ENCODE measurements at regions not wholly inside any gene's neighbourhood (a gene's known extent, or its start where the extent isn't known, plus 50 kb on each side); places are given as distances from the start of the nearest gene placed in this dataset.

DNA sequence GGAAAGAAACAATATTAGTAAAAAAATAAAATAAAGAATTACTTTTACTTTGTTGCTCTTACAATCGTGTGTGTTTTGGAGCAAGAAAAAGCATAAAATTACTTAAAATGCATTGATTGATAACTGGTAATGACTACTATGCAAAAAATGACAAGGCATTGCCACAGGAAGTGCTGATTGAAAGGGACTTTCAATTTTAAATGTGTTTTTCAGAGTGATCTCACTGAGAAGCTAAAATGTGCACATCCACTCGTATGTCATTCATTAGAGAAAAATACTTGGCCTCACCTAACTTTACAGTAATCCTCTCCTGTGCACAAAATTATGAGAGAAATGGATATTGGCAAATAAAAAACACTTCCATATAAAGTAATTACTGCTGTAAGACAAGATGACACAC lies 934.9 kb downstream of the SLITRK6 start:
- H3F3A ChIP-seq (replicated peaks; ENCODE audit: low read depth), result no peaks in the 10 kb centered on the region
- no peaks in the 10 kb centered on the region for H3K9me2 ChIP-seq (ENCODE audit: insufficient read depth)
- DNase-seq (ENCODE audit: low spot score) (no peak), ATAC-seq (no peak)
- Mint-ChIP-seq H3K4me1 (peaks cover 21% of the 10 kb centered on the region; the same call in 2 of the 3 replicates), H3K27ac (peak overlapping the region; percentile 51), H3K27me3 (ENCODE audit: insufficient read depth, low read depth, poor library complexity) (no peaks in the 10 kb centered on the region), H3K36me3 (ENCODE audit: low read depth) (no peaks in the 10 kb centered on the region), H3K4me3 (no peak overlapping the region), H3K9me3 (no peaks in the 10 kb centered on the region)
- H2AFZ ChIP-seq, result 0 out of 2 replicates have a peak overlapping the region, but pooled peaks have one; percentile 29
- H4K20me1 ChIP-seq (replicated peaks; ENCODE audit: insufficient read depth), result no peaks in the 10 kb centered on the region
- no peaks in the 10 kb centered on the region for H3K79me2 ChIP-seq (replicated peaks; ENCODE audit: insufficient read depth)
- TF ChIP-seq EZH2 (IDR thresholded peaks at IDR 0.05; ENCODE audit: low read depth, unreplicated experiment), result no peak
- no peak overlapping the region for H3K27ac ChIP-seq (ENCODE audit: low read depth)
- no peak overlapping the region for H3K4me2 ChIP-seq
- no peaks in the 10 kb centered on the region for H3K4me1 ChIP-seq (ENCODE audit: insufficient read depth)
- no peaks in the 10 kb centered on the region for H3K36me3 ChIP-seq (ENCODE audit: insufficient read depth)
- H3K4me3 ChIP-seq, result no peak overlapping the region
- H3K27me3 ChIP-seq (ENCODE audit: insufficient read depth), result no peaks in the 10 kb centered on the region

DNA sequence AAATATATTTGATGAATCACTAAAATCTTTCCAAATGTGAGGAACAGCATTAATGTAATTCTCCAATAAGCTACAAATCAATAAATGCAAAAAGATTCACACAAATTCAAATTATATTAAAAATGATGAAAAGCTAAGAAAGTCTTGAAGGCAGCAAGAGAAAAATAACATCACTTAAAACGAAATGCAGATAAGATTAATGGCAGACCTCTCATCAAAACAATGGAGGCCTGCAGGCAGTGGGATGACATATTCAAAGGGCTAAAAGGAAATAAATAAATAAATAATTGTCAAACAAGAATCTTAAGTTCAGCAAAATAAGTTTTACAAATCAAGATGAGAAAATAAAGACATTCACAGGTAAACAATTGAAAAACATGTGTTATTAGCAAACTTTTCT lies 952.1 kb downstream of the SLITRK6 start:
- TF ChIP-seq EZH2phosphoT487 (IDR thresholded peaks at IDR 0.05; ENCODE audit: unreplicated experiment), result no peak
- TF ChIP-seq, protein P1, sequence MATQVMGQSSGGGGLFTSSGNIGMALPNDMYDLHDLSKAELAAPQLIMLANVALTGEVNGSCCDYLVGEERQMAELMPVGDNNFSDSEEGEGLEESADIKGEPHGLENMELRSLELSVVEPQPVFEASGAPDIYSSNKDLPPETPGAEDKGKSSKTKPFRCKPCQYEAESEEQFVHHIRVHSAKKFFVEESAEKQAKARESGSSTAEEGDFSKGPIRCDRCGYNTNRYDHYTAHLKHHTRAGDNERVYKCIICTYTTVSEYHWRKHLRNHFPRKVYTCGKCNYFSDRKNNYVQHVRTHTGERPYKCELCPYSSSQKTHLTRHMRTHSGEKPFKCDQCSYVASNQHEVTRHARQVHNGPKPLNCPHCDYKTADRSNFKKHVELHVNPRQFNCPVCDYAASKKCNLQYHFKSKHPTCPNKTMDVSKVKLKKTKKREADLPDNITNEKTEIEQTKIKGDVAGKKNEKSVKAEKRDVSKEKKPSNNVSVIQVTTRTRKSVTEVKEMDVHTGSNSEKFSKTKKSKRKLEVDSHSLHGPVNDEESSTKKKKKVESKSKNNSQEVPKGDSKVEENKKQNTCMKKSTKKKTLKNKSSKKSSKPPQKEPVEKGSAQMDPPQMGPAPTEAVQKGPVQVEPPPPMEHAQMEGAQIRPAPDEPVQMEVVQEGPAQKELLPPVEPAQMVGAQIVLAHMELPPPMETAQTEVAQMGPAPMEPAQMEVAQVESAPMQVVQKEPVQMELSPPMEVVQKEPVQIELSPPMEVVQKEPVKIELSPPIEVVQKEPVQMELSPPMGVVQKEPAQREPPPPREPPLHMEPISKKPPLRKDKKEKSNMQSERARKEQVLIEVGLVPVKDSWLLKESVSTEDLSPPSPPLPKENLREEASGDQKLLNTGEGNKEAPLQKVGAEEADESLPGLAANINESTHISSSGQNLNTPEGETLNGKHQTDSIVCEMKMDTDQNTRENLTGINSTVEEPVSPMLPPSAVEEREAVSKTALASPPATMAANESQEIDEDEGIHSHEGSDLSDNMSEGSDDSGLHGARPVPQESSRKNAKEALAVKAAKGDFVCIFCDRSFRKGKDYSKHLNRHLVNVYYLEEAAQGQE (IDR thresholded peaks at IDR 0.05; ENCODE audit: unreplicated experiment), result no peak
- TF ChIP-seq, protein P2, sequence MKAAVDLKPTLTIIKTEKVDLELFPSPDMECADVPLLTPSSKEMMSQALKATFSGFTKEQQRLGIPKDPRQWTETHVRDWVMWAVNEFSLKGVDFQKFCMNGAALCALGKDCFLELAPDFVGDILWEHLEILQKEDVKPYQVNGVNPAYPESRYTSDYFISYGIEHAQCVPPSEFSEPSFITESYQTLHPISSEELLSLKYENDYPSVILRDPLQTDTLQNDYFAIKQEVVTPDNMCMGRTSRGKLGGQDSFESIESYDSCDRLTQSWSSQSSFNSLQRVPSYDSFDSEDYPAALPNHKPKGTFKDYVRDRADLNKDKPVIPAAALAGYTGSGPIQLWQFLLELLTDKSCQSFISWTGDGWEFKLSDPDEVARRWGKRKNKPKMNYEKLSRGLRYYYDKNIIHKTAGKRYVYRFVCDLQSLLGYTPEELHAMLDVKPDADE (IDR thresholded peaks at IDR 0.05), result no peak
- no peak for TF ChIP-seq ZNF331 (CRISPR knock-in tag; IDR thresholded peaks at IDR 0.05; ENCODE audit: low read depth)
- no peak for TF ChIP-seq EZH2 (IDR thresholded peaks at IDR 0.05; ENCODE audit: low read depth, unreplicated experiment)
- no peak for TF ChIP-seq STAT1 (IDR thresholded peaks at IDR 0.05; ENCODE audit: unreplicated experiment)
- TF ChIP-seq, protein P3, sequence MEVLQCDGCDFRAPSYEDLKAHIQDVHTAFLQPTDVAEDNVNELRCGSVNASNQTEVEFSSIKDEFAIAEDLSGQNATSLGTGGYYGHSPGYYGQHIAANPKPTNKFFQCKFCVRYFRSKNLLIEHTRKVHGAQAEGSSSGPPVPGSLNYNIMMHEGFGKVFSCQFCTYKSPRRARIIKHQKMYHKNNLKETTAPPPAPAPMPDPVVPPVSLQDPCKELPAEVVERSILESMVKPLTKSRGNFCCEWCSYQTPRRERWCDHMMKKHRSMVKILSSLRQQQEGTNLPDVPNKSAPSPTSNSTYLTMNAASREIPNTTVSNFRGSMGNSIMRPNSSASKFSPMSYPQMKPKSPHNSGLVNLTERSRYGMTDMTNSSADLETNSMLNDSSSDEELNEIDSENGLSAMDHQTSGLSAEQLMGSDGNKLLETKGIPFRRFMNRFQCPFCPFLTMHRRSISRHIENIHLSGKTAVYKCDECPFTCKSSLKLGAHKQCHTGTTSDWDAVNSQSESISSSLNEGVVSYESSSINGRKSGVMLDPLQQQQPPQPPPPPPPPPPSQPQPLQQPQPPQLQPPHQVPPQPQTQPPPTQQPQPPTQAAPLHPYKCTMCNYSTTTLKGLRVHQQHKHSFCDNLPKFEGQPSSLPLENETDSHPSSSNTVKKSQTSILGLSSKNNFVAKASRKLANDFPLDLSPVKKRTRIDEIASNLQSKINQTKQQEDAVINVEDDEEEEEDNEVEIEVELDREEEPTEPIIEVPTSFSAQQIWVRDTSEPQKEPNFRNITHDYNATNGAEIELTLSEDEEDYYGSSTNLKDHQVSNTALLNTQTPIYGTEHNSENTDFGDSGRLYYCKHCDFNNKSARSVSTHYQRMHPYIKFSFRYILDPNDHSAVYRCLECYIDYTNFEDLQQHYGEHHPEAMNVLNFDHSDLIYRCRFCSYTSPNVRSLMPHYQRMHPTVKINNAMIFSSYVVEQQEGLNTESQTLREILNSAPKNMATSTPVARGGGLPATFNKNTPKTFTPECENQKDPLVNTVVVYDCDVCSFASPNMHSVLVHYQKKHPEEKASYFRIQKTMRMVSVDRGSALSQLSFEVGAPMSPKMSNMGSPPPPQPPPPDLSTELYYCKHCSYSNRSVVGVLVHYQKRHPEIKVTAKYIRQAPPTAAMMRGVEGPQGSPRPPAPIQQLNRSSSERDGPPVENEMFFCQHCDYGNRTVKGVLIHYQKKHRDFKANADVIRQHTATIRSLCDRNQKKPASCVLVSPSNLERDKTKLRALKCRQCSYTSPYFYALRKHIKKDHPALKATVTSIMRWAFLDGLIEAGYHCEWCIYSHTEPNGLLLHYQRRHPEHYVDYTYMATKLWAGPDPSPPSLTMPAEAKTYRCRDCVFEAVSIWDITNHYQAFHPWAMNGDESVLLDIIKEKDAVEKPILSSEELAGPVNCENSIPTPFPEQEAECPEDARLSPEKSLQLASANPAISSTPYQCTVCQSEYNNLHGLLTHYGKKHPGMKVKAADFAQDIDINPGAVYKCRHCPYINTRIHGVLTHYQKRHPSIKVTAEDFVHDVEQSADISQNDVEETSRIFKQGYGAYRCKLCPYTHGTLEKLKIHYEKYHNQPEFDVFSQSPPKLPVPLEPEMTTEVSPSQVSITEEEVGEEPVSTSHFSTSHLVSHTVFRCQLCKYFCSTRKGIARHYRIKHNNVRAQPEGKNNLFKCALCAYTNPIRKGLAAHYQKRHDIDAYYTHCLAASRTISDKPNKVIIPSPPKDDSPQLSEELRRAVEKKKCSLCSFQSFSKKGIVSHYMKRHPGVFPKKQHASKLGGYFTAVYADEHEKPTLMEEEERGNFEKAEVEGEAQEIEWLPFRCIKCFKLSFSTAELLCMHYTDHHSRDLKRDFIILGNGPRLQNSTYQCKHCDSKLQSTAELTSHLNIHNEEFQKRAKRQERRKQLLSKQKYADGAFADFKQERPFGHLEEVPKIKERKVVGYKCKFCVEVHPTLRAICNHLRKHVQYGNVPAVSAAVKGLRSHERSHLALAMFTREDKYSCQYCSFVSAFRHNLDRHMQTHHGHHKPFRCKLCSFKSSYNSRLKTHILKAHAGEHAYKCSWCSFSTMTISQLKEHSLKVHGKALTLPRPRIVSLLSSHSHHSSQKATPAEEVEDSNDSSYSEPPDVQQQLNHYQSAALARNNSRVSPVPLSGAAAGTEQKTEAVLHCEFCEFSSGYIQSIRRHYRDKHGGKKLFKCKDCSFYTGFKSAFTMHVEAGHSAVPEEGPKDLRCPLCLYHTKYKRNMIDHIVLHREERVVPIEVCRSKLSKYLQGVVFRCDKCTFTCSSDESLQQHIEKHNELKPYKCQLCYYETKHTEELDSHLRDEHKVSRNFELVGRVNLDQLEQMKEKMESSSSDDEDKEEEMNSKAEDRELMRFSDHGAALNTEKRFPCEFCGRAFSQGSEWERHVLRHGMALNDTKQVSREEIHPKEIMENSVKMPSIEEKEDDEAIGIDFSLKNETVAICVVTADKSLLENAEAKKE (CRISPR knock-in tag; IDR thresholded peaks at IDR 0.05), result no peak
- no peak for TF ChIP-seq JUNB (IDR thresholded peaks at IDR 0.05; ENCODE audit: unreplicated experiment)
- TF ChIP-seq, protein P4, sequence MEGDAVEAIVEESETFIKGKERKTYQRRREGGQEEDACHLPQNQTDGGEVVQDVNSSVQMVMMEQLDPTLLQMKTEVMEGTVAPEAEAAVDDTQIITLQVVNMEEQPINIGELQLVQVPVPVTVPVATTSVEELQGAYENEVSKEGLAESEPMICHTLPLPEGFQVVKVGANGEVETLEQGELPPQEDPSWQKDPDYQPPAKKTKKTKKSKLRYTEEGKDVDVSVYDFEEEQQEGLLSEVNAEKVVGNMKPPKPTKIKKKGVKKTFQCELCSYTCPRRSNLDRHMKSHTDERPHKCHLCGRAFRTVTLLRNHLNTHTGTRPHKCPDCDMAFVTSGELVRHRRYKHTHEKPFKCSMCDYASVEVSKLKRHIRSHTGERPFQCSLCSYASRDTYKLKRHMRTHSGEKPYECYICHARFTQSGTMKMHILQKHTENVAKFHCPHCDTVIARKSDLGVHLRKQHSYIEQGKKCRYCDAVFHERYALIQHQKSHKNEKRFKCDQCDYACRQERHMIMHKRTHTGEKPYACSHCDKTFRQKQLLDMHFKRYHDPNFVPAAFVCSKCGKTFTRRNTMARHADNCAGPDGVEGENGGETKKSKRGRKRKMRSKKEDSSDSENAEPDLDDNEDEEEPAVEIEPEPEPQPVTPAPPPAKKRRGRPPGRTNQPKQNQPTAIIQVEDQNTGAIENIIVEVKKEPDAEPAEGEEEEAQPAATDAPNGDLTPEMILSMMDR (conservative IDR thresholded peaks at IDR 0.05; ENCODE audit: low read depth in 2 of 2), result no peak
- DNase-seq (ENCODE audit: low spot score) (no peak), ATAC-seq (no peak)
- no peak overlapping the region for H3K4me3 ChIP-seq
- Mint-ChIP-seq H3K36me3 (ENCODE audit: low read depth) (peaks cover 5% of the 10 kb centered on the region; the same call in 1 of the 3 replicates), H3K27me3 (ENCODE audit: insufficient read depth, low read depth, poor library complexity) (no peaks in the 10 kb centered on the region), H3K4me3 (no peak overlapping the region), H3K4me1 (peaks cover 3% of the 10 kb centered on the region; the same call in 2 of the 3 replicates), H3K27ac (no peak overlapping the region), H3K9me3 (peaks cover 10% of the 10 kb centered on the region; the same call in 2 of the 3 replicates)
- H3F3A ChIP-seq (replicated peaks; ENCODE audit: low read depth), result no peaks in the 10 kb centered on the region
- H2AFZ ChIP-seq, result no peak overlapping the region
- H3K79me2 ChIP-seq (replicated peaks; ENCODE audit: insufficient read depth), result no peaks in the 10 kb centered on the region
- no peaks in the 10 kb centered on the region for H3K27me3 ChIP-seq (ENCODE audit: insufficient read depth)
- no peaks in the 10 kb centered on the region for H3K36me3 ChIP-seq (ENCODE audit: insufficient read depth)
- H3K27ac ChIP-seq (ENCODE audit: low read depth), result no peak overlapping the region
- no peaks in the 10 kb centered on the region for H3K9me2 ChIP-seq (ENCODE audit: insufficient read depth)
- no peaks in the 10 kb centered on the region for H4K20me1 ChIP-seq (replicated peaks; ENCODE audit: insufficient read depth)
- no peaks in the 10 kb centered on the region for H3K4me1 ChIP-seq (ENCODE audit: insufficient read depth)
- no peak overlapping the region for H3K4me2 ChIP-seq
